Osteocyte (in vitro differentiated cells): ENCODE measurements at regions not wholly inside any gene's neighbourhood (a gene's known extent, or its start where the extent isn't known, plus 50 kb on each side); places are given as distances from the start of the nearest gene placed in this dataset.

Experiments used
- DNase-seq: peaks from one replicate; pipeline ENCODE4 v3.0.0; 2021; ENCODE audit warnings: mixed read lengths; ENCODE audit not compliant: unreplicated experiment; ENCODE audit errors: extremely low spot score
- H3K27ac Mint-ChIP-seq: one replicate; pipeline ENCODE4 v1.8.0; 2021; ENCODE audit warnings: mild to moderate bottlenecking, mixed read lengths; ENCODE audit not compliant: unreplicated experiment
- H3K27me3 Mint-ChIP-seq: one replicate; pipeline ENCODE4 v1.8.0; 2021; ENCODE audit warnings: mixed read lengths; ENCODE audit not compliant: unreplicated experiment
- H3K36me3 Mint-ChIP-seq: one replicate; pipeline ENCODE4 v1.8.0; 2021; ENCODE audit warnings: mixed read lengths; ENCODE audit not compliant: unreplicated experiment
- H3K4me1 Mint-ChIP-seq: one replicate; pipeline ENCODE4 v1.8.0; 2021; ENCODE audit warnings: mixed read lengths; ENCODE audit not compliant: unreplicated experiment
- H3K4me3 Mint-ChIP-seq: one replicate; pipeline ENCODE4 v1.8.0; 2021; ENCODE audit warnings: mild to moderate bottlenecking, moderate library complexity, mixed read lengths; ENCODE audit not compliant: unreplicated experiment
- H3K9me3 Mint-ChIP-seq: one replicate; pipeline ENCODE4 v1.8.0; 2021; ENCODE audit warnings: mixed read lengths; ENCODE audit not compliant: unreplicated experiment
- CTCF ChIP-seq: fragments of 200-600 bp; sonication (generic); IDR thresholded peaks from 2 replicates; pipeline ENCODE4 v1.5.0; 2021; ENCODE audit warnings: antibody characterized with exemption, mild to moderate bottlenecking, moderate library complexity

GRCh38 chr9:118984607-118985006 lies 384.6 kb downstream of the BRINP1 start:
- Mint-ChIP-seq H3K4me3 (no peak overlapping the region), H3K27me3 (peaks cover 26% of the 10 kb centered on the region), H3K9me3 (no peaks in the 10 kb centered on the region), H3K4me1 (no peaks in the 10 kb centered on the region), H3K27ac (no peak overlapping the region), H3K36me3 (no peaks in the 10 kb centered on the region)
- TF ChIP-seq CTCF, result no peak
- no peak for DNase-seq

- H3K4me1 Mint-ChIP-seq, result no peaks in the 10 kb centered on the region
- H3K9me3 Mint-ChIP-seq, result no peaks in the 10 kb centered on the region
- no peaks in the 10 kb centered on the region for H3K36me3 Mint-ChIP-seq
- no peak overlapping the region for H3K27ac Mint-ChIP-seq
- peaks cover 31% of the 10 kb centered on the region for H3K27me3 Mint-ChIP-seq
- TF ChIP-seq CTCF, result no peak
- H3K4me3 Mint-ChIP-seq, result no peak overlapping the region
- no peak for DNase-seq
These were observed 383.4 kb downstream of the BRINP1 start for GRCh38 chr9:118985851-118986250.

- no peak for TF ChIP-seq CTCF
- Mint-ChIP-seq H3K27ac (no peak overlapping the region), H3K9me3 (no peaks in the 10 kb centered on the region), H3K4me1 (no peaks in the 10 kb centered on the region), H3K27me3 (peaks cover 30% of the 10 kb centered on the region), H3K36me3 (no peaks in the 10 kb centered on the region), H3K4me3 (no peak overlapping the region)
- no peak for DNase-seq
These were observed 382.1 kb downstream of the BRINP1 start for GRCh38 chr9:118987167-118987566.

- Mint-ChIP-seq H3K9me3 (no peaks in the 10 kb centered on the region), H3K36me3 (no peaks in the 10 kb centered on the region), H3K27ac (no peak overlapping the region), H3K4me3 (no peak overlapping the region), H3K27me3 (peaks cover 25% of the 10 kb centered on the region), H3K4me1 (no peaks in the 10 kb centered on the region)
- TF ChIP-seq CTCF, result no peak
- DNase-seq, result no peak
These were observed 378.3 kb downstream of the BRINP1 start for GRCh38 chr9:118990949-118991348.

GRCh38 chr9:118991366-118992285 lies 377.6 kb downstream of the BRINP1 start:
- Mint-ChIP-seq H3K9me3 (no peaks in the 10 kb centered on the region), H3K4me3 (no peak overlapping the region), H3K27me3 (peaks cover 25% of the 10 kb centered on the region), H3K36me3 (no peaks in the 10 kb centered on the region), H3K27ac (no peak overlapping the region), H3K4me1 (no peaks in the 10 kb centered on the region)
- TF ChIP-seq CTCF, result no peak
- DNase-seq, result no peak
